ENCODE measurements at regions not wholly inside any gene's neighbourhood (a gene's known extent, or its start where the extent isn't known, plus 50 kb on each side); places are given as distances from the start of the nearest gene placed in this dataset.

- Mint-ChIP-seq H3K36me3 (ENCODE audit: low read depth) (no peaks in the 10 kb centered on the region), H3K9me3 (no peaks in the 10 kb centered on the region), H3K4me1 (ENCODE audit: low read depth) (no peaks in the 10 kb centered on the region), H3K4me3 (no peak overlapping the region), H3K27ac (no peak overlapping the region), H3K27me3 (peaks cover 14% of the 10 kb centered on the region)
- no peak for DNase-seq
Measured at GRCh38 chr20:1831096-1831495, 64.1 kb upstream of the SIRPA start.

- no peak for DNase-seq
- Mint-ChIP-seq H3K36me3 (ENCODE audit: low read depth) (no peaks in the 10 kb centered on the region), H3K4me1 (ENCODE audit: low read depth) (no peaks in the 10 kb centered on the region), H3K27ac (no peak overlapping the region), H3K9me3 (no peaks in the 10 kb centered on the region), H3K27me3 (peaks cover 14% of the 10 kb centered on the region), H3K4me3 (no peak overlapping the region)
Measured at GRCh38 chr20:1830240-1830639, 65.0 kb upstream of the SIRPA start.

- H3K27me3 Mint-ChIP-seq: peaks cover 14% of the 10 kb centered on the region
- no peak overlapping the region for H3K4me3 Mint-ChIP-seq
- H3K9me3 Mint-ChIP-seq: no peaks in the 10 kb centered on the region
- no peak for DNase-seq
- H3K36me3 Mint-ChIP-seq (ENCODE audit: low read depth): no peaks in the 10 kb centered on the region
- H3K27ac Mint-ChIP-seq: no peak overlapping the region
- H3K4me1 Mint-ChIP-seq (ENCODE audit: low read depth): no peaks in the 10 kb centered on the region
Measured at GRCh38 chr20:1829531-1829930, 65.7 kb upstream of the SIRPA start.

- Mint-ChIP-seq H3K4me3 (no peak overlapping the region), H3K36me3 (ENCODE audit: low read depth) (no peaks in the 10 kb centered on the region), H3K27ac (no peak overlapping the region)
Measured at GRCh38 chr20:1828786-1829131, 66.4 kb upstream of the SIRPA start.

GRCh38 chr20:1827974-1828785 lies 67.0 kb upstream of the SIRPA start:
- H3K36me3 Mint-ChIP-seq (ENCODE audit: low read depth): no peaks in the 10 kb centered on the region
- peaks cover 16% of the 10 kb centered on the region for H3K27me3 Mint-ChIP-seq
- no peak overlapping the region for H3K27ac Mint-ChIP-seq
- peaks cover 10% of the 10 kb centered on the region for H3K9me3 Mint-ChIP-seq
- H3K4me3 Mint-ChIP-seq: no peak overlapping the region
- H3K4me1 Mint-ChIP-seq (ENCODE audit: low read depth): no peaks in the 10 kb centered on the region
- no peak for DNase-seq

More at GRCh38 chr20:1828786-1829131, 66.4 kb upstream of the SIRPA start:
- no peak for DNase-seq
- no peaks in the 10 kb centered on the region for H3K4me1 Mint-ChIP-seq (ENCODE audit: low read depth)
- peaks cover 6% of the 10 kb centered on the region for H3K9me3 Mint-ChIP-seq
- peaks cover 14% of the 10 kb centered on the region for H3K27me3 Mint-ChIP-seq

GRCh38 chr20:1827510-1827973 lies 67.7 kb upstream of the SIRPA start:
- H3K9me3 Mint-ChIP-seq: peaks cover 15% of the 10 kb centered on the region
- no peak for DNase-seq
- peaks cover 16% of the 10 kb centered on the region for H3K27me3 Mint-ChIP-seq
- no peak overlapping the region for H3K4me3 Mint-ChIP-seq
- H3K27ac Mint-ChIP-seq: no peak overlapping the region
- H3K4me1 Mint-ChIP-seq (ENCODE audit: low read depth): no peaks in the 10 kb centered on the region
- H3K36me3 Mint-ChIP-seq (ENCODE audit: low read depth): no peaks in the 10 kb centered on the region

GRCh38 chr20:1825938-1826445 lies 69.2 kb upstream of the SIRPA start:
- Mint-ChIP-seq H3K4me3 (no peak overlapping the region), H3K9me3 (peaks cover 26% of the 10 kb centered on the region), H3K27ac (no peak overlapping the region), H3K36me3 (ENCODE audit: low read depth) (no peaks in the 10 kb centered on the region), H3K4me1 (ENCODE audit: low read depth) (no peaks in the 10 kb centered on the region), H3K27me3 (peaks cover 18% of the 10 kb centered on the region)
- DNase-seq: no peak

- H3K4me1 Mint-ChIP-seq (ENCODE audit: low read depth): no peaks in the 10 kb centered on the region
- no peak overlapping the region for H3K27ac Mint-ChIP-seq
- H3K27me3 Mint-ChIP-seq: peaks cover 20% of the 10 kb centered on the region
- DNase-seq: no peak
- H3K9me3 Mint-ChIP-seq: peaks cover 26% of the 10 kb centered on the region
- H3K4me3 Mint-ChIP-seq: no peak overlapping the region
- no peaks in the 10 kb centered on the region for H3K36me3 Mint-ChIP-seq (ENCODE audit: low read depth)
Measured at GRCh38 chr20:1825507-1825906, 69.7 kb upstream of the SIRPA start.

GRCh38 chr20:1824834-1825233 lies 70.4 kb upstream of the SIRPA start:
- Mint-ChIP-seq H3K27me3 (peaks cover 25% of the 10 kb centered on the region), H3K9me3 (peaks cover 26% of the 10 kb centered on the region), H3K4me3 (no peak overlapping the region), H3K4me1 (ENCODE audit: low read depth) (no peaks in the 10 kb centered on the region), H3K27ac (no peak overlapping the region), H3K36me3 (ENCODE audit: low read depth) (no peaks in the 10 kb centered on the region)
- DNase-seq: no peak

GRCh38 chr20:1824181-1824580 lies 71.0 kb upstream of the SIRPA start:
- Mint-ChIP-seq H3K27ac (no peak overlapping the region), H3K4me3 (no peak overlapping the region), H3K27me3 (peaks cover 27% of the 10 kb centered on the region), H3K4me1 (ENCODE audit: low read depth) (no peaks in the 10 kb centered on the region), H3K9me3 (peaks cover 26% of the 10 kb centered on the region), H3K36me3 (ENCODE audit: low read depth) (no peaks in the 10 kb centered on the region)
- no peak for DNase-seq

- Mint-ChIP-seq H3K4me3 (no peak overlapping the region), H3K27ac (no peak overlapping the region), H3K4me1 (ENCODE audit: low read depth) (no peaks in the 10 kb centered on the region), H3K9me3 (peaks cover 26% of the 10 kb centered on the region), H3K36me3 (ENCODE audit: low read depth) (no peaks in the 10 kb centered on the region), H3K27me3 (peaks cover 32% of the 10 kb centered on the region)
- no peak for DNase-seq
Measured at GRCh38 chr20:1823450-1823844, 71.8 kb upstream of the SIRPA start.

GRCh38 chr20:1822564-1823449 lies 72.4 kb upstream of the SIRPA start:
- no peak for DNase-seq
- H3K27me3 Mint-ChIP-seq: peaks cover 38% of the 10 kb centered on the region
- H3K9me3 Mint-ChIP-seq: peaks cover 26% of the 10 kb centered on the region
- H3K27ac Mint-ChIP-seq: no peak overlapping the region
- no peaks in the 10 kb centered on the region for H3K36me3 Mint-ChIP-seq (ENCODE audit: low read depth)
- peaks cover 2% of the 10 kb centered on the region for H3K4me1 Mint-ChIP-seq (ENCODE audit: low read depth)
- no peak overlapping the region for H3K4me3 Mint-ChIP-seq

GRCh38 chr20:1820138-1821079 lies 74.8 kb upstream of the SIRPA start:
- H3K27ac Mint-ChIP-seq: no peak overlapping the region
- DNase-seq: no peak
- H3K36me3 Mint-ChIP-seq (ENCODE audit: low read depth): no peaks in the 10 kb centered on the region
- H3K4me1 Mint-ChIP-seq (ENCODE audit: low read depth): peaks cover 13% of the 10 kb centered on the region
- H3K9me3 Mint-ChIP-seq: peaks cover 26% of the 10 kb centered on the region
- H3K27me3 Mint-ChIP-seq: peaks cover 57% of the 10 kb centered on the region
- H3K4me3 Mint-ChIP-seq: no peak overlapping the region

All from activated T-cell treated with anti-CD3 and anti-CD28 coated beads, Interleukin-2, amount 50 U/mL, for 24 hours (primary cell).